ENCODE measurements at regions not wholly inside any gene's neighbourhood (a gene's known extent, or its start where the extent isn't known, plus 50 kb on each side); places are given as distances from the start of the nearest gene placed in this dataset.

DNA sequence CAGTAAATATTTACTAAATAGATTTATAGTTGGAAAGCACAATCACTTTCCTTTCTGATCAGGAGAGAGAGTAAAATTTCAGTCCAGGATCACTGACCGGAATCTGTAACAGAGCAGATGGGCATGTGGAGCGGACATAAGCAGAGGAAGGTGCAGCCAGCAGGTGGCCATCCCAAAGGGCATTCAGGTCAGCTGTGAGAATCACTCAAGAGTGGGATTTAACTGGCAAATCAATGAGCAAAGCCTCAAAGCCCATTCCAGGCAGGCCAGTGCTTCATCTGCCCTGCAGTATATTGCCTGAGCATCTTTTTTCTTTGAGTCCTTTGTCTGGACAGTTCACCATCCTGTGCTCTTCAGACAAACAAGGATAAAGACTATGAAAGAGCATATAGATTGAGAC is 166.4 kb upstream of the SLC14A2 start:
- no peak overlapping the region for H2AFZ ChIP-seq (ENCODE audit: low read depth)
- H3K27ac ChIP-seq: no peak overlapping the region
- no peaks in the 10 kb centered on the region for H3K4me1 ChIP-seq (ENCODE audit: low read depth, poor library complexity, severe bottlenecking)
- TF ChIP-seq, protein P1, sequence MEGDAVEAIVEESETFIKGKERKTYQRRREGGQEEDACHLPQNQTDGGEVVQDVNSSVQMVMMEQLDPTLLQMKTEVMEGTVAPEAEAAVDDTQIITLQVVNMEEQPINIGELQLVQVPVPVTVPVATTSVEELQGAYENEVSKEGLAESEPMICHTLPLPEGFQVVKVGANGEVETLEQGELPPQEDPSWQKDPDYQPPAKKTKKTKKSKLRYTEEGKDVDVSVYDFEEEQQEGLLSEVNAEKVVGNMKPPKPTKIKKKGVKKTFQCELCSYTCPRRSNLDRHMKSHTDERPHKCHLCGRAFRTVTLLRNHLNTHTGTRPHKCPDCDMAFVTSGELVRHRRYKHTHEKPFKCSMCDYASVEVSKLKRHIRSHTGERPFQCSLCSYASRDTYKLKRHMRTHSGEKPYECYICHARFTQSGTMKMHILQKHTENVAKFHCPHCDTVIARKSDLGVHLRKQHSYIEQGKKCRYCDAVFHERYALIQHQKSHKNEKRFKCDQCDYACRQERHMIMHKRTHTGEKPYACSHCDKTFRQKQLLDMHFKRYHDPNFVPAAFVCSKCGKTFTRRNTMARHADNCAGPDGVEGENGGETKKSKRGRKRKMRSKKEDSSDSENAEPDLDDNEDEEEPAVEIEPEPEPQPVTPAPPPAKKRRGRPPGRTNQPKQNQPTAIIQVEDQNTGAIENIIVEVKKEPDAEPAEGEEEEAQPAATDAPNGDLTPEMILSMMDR (conservative IDR thresholded peaks at IDR 0.05; ENCODE audit: low read depth, low read length): no peak
- H3K36me3 ChIP-seq (ENCODE audit: insufficient read depth): no peaks in the 10 kb centered on the region
- no peak overlapping the region for H3K9ac ChIP-seq
- no peaks in the 10 kb centered on the region for H4K20me1 ChIP-seq (ENCODE audit: insufficient read depth)
- no peaks in the 10 kb centered on the region for H3K79me2 ChIP-seq (ENCODE audit: insufficient read depth, low read depth)
- no peak overlapping the region for H3K4me3 ChIP-seq (IDR thresholded peaks at IDR 0.05; ENCODE audit: insufficient read depth, low read depth, low read length)
- no peak overlapping the region for H3K4me2 ChIP-seq
- H3K27me3 ChIP-seq (ENCODE audit: insufficient read depth, low read depth): no peaks in the 10 kb centered on the region

DNA sequence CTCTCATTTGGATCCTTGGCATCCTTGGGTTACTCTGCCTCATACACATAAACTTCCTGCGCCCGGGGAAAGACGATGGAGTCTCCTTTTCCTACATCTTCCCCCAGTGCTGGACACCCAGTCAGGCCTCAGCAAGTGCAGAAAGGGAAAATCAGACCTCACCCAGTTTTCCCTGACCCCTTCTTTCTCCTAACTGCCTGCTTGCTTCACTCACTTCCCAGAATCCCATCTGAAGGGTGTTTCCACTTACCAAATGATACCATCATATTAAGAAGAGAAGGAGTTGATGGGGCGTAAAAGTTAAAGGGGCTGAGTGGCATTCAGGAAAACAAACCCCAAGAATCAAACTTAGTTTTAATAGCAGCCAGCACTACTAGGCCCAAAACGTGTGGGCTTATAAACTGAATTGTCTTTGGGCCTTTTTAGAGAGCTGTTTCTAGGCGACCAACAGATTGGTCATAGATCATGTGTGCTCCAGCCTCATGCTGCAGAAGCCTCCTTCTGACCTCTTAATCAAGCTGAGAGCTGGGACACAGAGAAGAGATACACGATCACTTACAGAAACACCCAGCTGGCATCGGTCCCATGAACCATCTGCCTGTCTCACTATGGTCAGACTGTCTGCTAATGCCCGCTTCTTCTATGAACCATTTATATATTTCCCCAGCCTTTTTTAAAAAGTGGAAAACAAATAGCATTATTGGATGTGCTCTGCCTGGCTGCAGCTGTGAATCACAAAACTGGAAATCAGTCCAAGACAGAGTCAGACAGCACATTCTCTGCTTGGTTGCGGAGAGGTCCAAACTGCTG is 165.7 kb upstream of the SLC14A2 start:
- Histone ChIP-seq H3K79me2 (ENCODE audit: insufficient read depth, low read depth) (no peaks in the 10 kb centered on the region), H2AFZ (ENCODE audit: low read depth) (no peak overlapping the region), H3K4me2 (no peak overlapping the region), H3K4me3 (IDR thresholded peaks at IDR 0.05; ENCODE audit: insufficient read depth, low read depth, low read length) (no peak overlapping the region), H3K9ac (no peak overlapping the region), H4K20me1 (ENCODE audit: insufficient read depth) (no peaks in the 10 kb centered on the region), H3K27me3 (ENCODE audit: insufficient read depth, low read depth) (no peaks in the 10 kb centered on the region), H3K4me1 (ENCODE audit: low read depth, poor library complexity, severe bottlenecking) (no peaks in the 10 kb centered on the region), H3K36me3 (ENCODE audit: insufficient read depth) (no peaks in the 10 kb centered on the region), H3K27ac (no peak overlapping the region)
- TF ChIP-seq, protein P1 (conservative IDR thresholded peaks at IDR 0.05; ENCODE audit: low read depth, low read length): no peak

DNA sequence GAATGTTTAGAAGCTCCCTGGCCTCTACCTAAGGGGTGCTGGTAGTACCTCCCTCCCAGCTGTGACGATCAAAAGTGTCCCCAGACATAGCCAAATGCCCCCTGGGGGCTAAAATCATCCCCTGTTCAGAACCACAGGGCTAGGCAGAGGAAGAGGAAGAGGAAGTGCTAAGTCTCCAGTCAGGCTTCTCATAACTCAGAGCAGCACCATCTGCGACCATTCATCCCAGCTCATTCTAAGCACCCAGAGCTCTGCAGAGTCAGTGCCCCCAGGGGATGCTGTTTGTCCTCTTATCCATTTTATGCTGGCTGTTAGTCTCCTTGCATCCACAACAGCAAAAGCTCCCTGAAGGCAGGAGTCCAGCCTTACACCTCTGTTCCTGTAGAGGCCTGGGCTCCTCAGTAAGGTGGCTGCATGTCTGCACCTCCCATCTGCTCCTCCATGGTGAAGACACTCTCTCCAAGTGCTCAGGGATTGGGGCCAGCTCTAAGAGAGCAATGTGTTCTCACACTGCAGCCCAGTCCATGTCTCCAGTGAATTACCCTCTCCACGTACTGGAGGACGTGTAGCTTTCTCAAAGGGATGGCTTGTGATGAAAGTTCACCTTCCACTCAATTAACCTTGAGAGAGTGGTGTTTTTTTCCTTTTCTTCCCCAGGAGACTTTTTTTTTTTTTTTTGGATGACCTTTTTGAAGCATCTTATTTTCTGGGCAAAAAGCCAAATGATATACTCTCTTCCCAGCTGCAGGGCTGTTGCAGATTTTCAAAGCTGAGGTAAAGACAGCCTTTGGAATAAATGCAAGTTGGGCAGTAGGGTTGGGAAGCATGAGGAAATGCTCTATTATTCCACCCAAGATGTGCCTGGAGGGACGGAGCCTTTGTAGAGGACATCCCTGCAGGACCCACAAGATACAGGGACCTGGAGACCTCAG is 158.9 kb upstream of the SLC14A2 start:
- H3K27me3 ChIP-seq (ENCODE audit: insufficient read depth, low read depth): no peaks in the 10 kb centered on the region
- H4K20me1 ChIP-seq (ENCODE audit: insufficient read depth): no peaks in the 10 kb centered on the region
- H3K4me1 ChIP-seq (ENCODE audit: low read depth, poor library complexity, severe bottlenecking): no peaks in the 10 kb centered on the region
- TF ChIP-seq, protein P1 (conservative IDR thresholded peaks at IDR 0.05; ENCODE audit: low read depth, low read length): no peak
- H3K9ac ChIP-seq: no peak overlapping the region
- no peak overlapping the region for H3K4me3 ChIP-seq (IDR thresholded peaks at IDR 0.05; ENCODE audit: insufficient read depth, low read depth, low read length)
- no peak overlapping the region for H2AFZ ChIP-seq (ENCODE audit: low read depth)
- H3K4me2 ChIP-seq: no peak overlapping the region
- no peak overlapping the region for H3K27ac ChIP-seq
- no peaks in the 10 kb centered on the region for H3K79me2 ChIP-seq (ENCODE audit: insufficient read depth, low read depth)
- no peaks in the 10 kb centered on the region for H3K36me3 ChIP-seq (ENCODE audit: insufficient read depth)

DNA sequence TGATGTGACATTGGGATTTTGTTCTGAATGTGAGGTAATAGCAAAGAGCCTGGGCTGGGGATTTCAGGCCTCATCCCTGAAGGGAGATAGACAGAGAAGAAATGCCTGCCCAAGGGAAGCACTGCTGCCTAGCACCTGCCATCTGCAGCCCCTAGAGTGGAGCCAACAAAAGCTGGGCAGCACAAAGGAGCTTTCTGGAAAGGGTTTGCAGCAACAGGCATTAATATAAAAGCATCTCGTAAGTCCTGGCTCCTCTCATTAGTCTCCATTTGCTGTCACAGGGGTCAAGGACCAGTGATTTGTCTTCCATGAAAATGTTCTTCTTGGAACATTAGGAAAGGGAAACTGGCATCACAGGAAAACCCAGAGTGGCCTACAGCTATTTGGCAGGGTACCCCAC is 157.2 kb upstream of the SLC14A2 start:
- H3K79me2 ChIP-seq (ENCODE audit: insufficient read depth, low read depth): no peaks in the 10 kb centered on the region
- no peaks in the 10 kb centered on the region for H3K4me1 ChIP-seq (ENCODE audit: low read depth, poor library complexity, severe bottlenecking)
- H3K9ac ChIP-seq: no peak overlapping the region
- no peaks in the 10 kb centered on the region for H4K20me1 ChIP-seq (ENCODE audit: insufficient read depth)
- no peaks in the 10 kb centered on the region for H3K27me3 ChIP-seq (ENCODE audit: insufficient read depth, low read depth)
- no peak overlapping the region for H3K4me2 ChIP-seq
- TF ChIP-seq, protein P1 (conservative IDR thresholded peaks at IDR 0.05; ENCODE audit: low read depth, low read length): no peak
- no peak overlapping the region for H3K4me3 ChIP-seq (IDR thresholded peaks at IDR 0.05; ENCODE audit: insufficient read depth, low read depth, low read length)
- no peak overlapping the region for H2AFZ ChIP-seq (ENCODE audit: low read depth)
- H3K36me3 ChIP-seq (ENCODE audit: insufficient read depth): no peaks in the 10 kb centered on the region
- no peak overlapping the region for H3K27ac ChIP-seq

Data from KMS-11 (cell line).